ENCODE measurements at regions not wholly inside any gene's neighbourhood (a gene's known extent, or its start where the extent isn't known, plus 50 kb on each side); places are given as distances from the start of the nearest gene placed in this dataset.

DNA sequence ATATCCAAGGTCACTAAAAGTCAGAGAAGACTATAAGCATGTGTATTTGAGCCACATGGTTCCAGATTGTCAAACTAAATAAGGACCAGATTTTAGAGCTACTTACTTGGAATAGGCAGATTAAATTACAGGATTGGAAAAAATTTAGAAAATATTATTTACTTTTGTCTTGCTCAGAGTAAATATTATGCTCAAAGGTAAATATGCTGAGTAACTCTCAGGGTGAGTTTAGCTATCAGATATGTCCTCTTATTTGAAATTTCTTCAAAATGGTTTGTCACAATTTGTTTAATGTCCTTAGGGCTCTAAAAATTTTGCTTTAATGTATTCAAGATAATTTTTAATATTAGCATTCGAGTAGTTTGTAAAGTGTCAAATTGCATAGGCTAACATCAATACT is 2455.2 kb downstream of the PCDH9 start:
- WGBS, result 94% methylated on average over 1 of the region's 1 CpG

DNA sequence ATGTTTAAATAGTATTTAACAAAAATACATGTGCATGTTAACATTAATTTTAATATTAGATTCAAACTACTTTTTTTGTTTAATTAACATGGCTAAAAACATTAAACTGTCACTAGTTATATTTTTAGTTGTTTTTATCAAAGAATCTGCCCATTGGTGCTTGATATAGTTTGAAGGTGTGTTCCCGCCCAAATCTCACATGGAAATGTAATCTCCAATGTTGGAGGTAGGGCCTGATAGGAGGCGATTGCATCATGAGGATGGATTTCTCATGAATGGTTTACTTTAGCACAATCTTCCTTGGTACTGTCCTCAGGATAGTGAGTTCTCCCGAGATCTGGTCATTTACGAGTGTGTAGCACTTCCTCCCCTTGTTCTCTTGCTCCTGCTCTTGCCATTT is 2459.4 kb downstream of the PCDH9 start:
- Histone ChIP-seq H3K27me3 (ENCODE audit: control insufficient read depth, insufficient read depth) (no peaks in the 10 kb centered on the region), H3K27ac (ENCODE audit: low read length) (no peak overlapping the region), H3K4me1 (ENCODE audit: control insufficient read depth, insufficient read depth, low read length) (no peaks in the 10 kb centered on the region), H3K4me3 (ENCODE audit: low read length) (no peak overlapping the region), H3K9me3 (ENCODE audit: control insufficient read depth, low read length) (no peaks in the 10 kb centered on the region)
- intact Hi-C loops (cut with DNase I), result no loop called here
- no peak for ATAC-seq
- DNase-seq, result no peak
- 88% methylated on average over 4 of the region's 4 CpGs for WGBS

More for the DNA sequence above, 2455.2 kb downstream of the PCDH9 start:
- DNase-seq (no peak), ATAC-seq (no peak)
- H3K4me3 ChIP-seq (ENCODE audit: low read length), result no peak overlapping the region
- no peaks in the 10 kb centered on the region for H3K27me3 ChIP-seq (ENCODE audit: control insufficient read depth, insufficient read depth)
- no peaks in the 10 kb centered on the region for H3K4me1 ChIP-seq (ENCODE audit: control insufficient read depth, insufficient read depth, low read length)
- intact Hi-C loops (cut with DNase I), result no loop called here
- no peak overlapping the region for H3K27ac ChIP-seq (ENCODE audit: low read length)
- no peaks in the 10 kb centered on the region for H3K9me3 ChIP-seq (ENCODE audit: control insufficient read depth, low read length)

DNA sequence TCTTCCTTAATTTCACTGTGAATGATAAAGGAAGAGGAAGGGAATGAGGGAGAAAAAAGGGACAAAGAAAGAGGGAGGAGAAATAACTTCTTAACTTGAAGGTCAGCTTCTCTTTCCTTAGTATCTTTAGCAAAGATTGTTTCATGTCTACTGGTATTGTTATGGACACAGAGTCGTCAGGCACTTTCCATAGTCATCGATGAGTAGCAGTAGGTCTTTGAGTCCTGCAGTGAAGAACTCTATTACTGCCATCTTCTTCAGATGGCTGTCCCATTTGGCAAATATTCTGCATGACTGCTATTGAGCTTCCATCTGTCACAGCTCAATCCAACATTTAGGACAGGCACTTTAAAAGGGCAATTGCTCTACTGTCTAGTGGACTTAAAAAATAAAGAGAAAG is 2463.1 kb downstream of the PCDH9 start:
- H3K4me3 ChIP-seq (ENCODE audit: low read length), result no peak overlapping the region
- no peak for DNase-seq
- ATAC-seq, result no peak
- no peak overlapping the region for H3K27ac ChIP-seq (ENCODE audit: low read length)
- WGBS, result 71% methylated on average over 2 of the region's 2 CpGs
- intact Hi-C loops (cut with DNase I), result no loop called here
- H3K27me3 ChIP-seq (ENCODE audit: control insufficient read depth, insufficient read depth), result no peaks in the 10 kb centered on the region
- H3K4me1 ChIP-seq (ENCODE audit: control insufficient read depth, insufficient read depth, low read length), result no peaks in the 10 kb centered on the region
- H3K9me3 ChIP-seq (ENCODE audit: control insufficient read depth, low read length), result no peaks in the 10 kb centered on the region

DNA sequence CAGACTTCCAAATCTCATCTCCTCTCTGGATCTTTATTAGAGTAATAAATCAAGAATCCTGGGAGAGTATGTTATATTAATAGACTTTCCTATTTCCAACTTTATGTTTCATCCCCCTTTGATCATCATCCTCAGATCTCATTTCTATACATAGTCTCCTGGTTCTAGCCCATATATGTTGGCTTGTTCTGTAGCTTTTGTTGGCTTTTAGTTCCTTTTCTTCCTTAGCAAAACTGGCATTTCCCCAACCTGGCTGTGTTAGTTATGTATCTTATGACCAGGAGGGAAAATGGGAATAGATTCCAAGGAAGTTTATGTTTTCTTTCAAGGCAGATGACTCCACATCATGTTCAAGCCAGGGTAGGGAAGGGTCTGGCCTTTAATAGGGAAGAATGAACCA is 2464.5 kb downstream of the PCDH9 start:
- no peaks in the 10 kb centered on the region for H3K4me1 ChIP-seq (ENCODE audit: control insufficient read depth, insufficient read depth, low read length)
- intact Hi-C loops (cut with DNase I), result no loop called here
- no peaks in the 10 kb centered on the region for H3K9me3 ChIP-seq (ENCODE audit: control insufficient read depth, low read length)
- H3K4me3 ChIP-seq (ENCODE audit: low read length), result no peak overlapping the region
- DNase-seq (no peak), ATAC-seq (no peak)
- H3K27ac ChIP-seq (ENCODE audit: low read length), result no peak overlapping the region
- no peaks in the 10 kb centered on the region for H3K27me3 ChIP-seq (ENCODE audit: control insufficient read depth, insufficient read depth)

DNA sequence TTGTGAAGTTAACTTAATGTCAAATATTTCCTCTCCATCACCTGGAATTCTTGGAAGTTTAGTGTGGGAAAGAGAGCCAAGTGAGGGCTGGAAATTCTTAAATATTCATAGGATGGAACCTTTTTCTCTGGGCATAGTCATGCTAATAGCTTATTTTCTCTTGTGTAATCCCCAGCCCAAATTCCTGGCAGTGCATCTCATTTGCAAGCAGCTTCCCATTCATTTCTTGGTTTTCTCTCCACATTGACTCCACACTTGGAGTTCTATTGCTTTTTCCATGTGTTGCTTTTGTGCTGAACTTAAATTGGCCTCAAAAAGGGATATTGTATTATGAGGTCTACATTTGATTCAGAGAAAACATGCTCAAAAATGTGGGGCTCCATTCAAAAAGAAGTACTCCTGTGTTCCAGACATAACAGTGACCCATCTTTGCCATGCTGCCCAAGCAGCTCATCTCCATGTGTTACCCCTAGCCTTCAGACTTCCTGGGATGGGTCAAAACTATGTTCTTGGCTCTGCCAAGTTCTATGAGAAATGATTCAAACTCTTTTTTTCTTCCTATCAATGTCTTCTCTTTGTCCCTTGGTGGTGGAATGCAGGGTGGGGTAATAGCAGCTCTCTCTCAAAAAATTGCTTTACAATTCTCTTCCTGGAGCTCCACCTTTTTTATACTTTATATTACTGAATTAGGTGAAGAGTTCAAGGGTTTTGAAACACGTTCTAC is 2471.5 kb downstream of the PCDH9 start:
- ATAC-seq (no peak), DNase-seq (no peak)
- Histone ChIP-seq H3K27me3 (ENCODE audit: control insufficient read depth, insufficient read depth) (no peaks in the 10 kb centered on the region), H3K4me3 (ENCODE audit: low read length) (no peak overlapping the region), H3K27ac (ENCODE audit: low read length) (no peak overlapping the region), H3K4me1 (ENCODE audit: control insufficient read depth, insufficient read depth, low read length) (no peaks in the 10 kb centered on the region), H3K9me3 (ENCODE audit: control insufficient read depth, low read length) (no peaks in the 10 kb centered on the region)
- intact Hi-C loops (cut with DNase I), result no loop called here
- WGBS, result 85% methylated on average over 1 of the region's 1 CpG

DNA sequence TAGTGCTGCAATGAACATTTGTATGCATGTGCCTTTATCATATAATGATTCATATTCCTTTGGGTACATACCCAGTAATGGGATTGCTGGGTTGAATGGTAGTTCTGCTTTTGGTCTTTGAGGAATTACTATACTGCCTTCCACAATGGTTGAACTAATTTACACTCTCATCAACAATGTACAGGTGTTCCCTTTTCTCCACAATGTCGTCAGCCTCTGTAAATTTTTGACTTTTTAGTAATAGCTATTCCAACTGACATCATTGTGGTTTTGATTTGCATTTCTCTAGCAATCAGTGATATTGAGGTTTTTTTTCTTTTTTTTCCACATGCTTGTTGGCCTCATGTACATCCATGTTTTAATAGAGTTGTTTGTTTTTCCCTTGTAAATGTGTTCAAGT is 2473.5 kb downstream of the PCDH9 start:
- H3K4me1 ChIP-seq (ENCODE audit: control insufficient read depth, insufficient read depth, low read length), result no peaks in the 10 kb centered on the region
- no peaks in the 10 kb centered on the region for H3K9me3 ChIP-seq (ENCODE audit: control insufficient read depth, low read length)
- intact Hi-C loops (cut with DNase I), result no loop called here
- ATAC-seq, result no peak
- WGBS, result 76% methylated on average over 1 of the region's 1 CpG
- no peak overlapping the region for H3K4me3 ChIP-seq (ENCODE audit: low read length)
- H3K27me3 ChIP-seq (ENCODE audit: control insufficient read depth, insufficient read depth), result no peaks in the 10 kb centered on the region
- no peak overlapping the region for H3K27ac ChIP-seq (ENCODE audit: low read length)
- no peak for DNase-seq

DNA sequence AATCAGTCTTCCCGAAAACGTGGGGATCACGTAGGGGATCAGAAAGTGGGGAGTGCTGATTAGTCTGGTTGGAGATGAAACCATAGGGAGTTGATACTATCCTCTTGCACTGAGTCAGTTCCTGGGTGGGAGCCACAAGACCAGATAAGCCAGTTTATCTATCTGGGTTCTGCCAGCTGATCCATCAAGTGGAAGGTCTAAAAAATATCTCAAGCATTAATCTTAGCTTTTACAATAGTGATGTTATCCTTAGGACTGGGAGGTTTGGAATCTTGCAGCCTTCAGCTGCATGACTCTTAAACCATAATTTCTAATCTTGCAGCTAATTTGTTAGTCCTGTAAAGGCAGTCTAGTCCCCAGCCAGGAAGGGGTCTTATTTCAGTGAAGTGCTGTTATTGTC is 2474.2 kb downstream of the PCDH9 start:
- Histone ChIP-seq H3K4me1 (ENCODE audit: control insufficient read depth, insufficient read depth, low read length) (no peaks in the 10 kb centered on the region), H3K27me3 (ENCODE audit: control insufficient read depth, insufficient read depth) (no peaks in the 10 kb centered on the region), H3K4me3 (ENCODE audit: low read length) (no peak overlapping the region), H3K9me3 (ENCODE audit: control insufficient read depth, low read length) (no peaks in the 10 kb centered on the region), H3K27ac (ENCODE audit: low read length) (no peak overlapping the region)
- DNase-seq (no peak), ATAC-seq (no peak)
- intact Hi-C loops (cut with DNase I), result no loop called here
- 57% methylated on average over 3 of the region's 3 CpGs for WGBS

DNA sequence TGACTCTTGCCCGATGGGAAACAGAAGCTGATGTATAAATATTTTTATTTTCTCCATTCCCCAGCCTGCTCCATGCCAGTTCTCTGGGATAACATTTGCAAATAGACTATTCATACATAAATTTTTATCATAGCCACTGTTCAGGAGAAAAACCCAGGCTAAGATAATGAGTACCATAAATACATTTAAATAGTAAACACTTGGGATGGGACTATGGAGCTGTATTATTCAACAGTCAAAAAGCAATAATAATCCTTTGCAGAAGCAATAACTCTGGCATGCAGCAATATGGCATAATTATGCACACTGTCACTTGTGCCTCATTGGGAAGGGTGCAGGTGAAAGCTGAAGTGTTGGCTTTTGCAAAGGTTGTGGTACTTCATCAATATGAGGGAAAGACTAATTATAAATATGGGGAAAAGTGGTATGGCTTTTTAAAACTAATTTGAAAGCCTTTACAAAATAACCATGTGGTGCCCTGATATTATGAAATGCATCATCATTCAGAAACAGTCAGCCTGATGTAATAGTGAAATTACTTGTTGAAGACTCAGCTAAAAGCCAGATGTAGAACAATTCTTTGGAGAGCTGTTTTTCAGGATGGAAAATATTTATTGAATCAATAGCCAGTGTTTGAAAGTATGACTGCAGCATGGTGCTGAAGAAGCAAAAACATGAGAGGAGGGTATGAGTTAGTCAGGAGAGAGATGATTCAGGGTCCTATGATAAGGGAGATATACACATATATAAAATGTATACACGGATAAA is 2476.7 kb downstream of the PCDH9 start:
- ATAC-seq, result no peak
- WGBS, result 78% methylated on average over 2 of the region's 2 CpGs

DNA sequence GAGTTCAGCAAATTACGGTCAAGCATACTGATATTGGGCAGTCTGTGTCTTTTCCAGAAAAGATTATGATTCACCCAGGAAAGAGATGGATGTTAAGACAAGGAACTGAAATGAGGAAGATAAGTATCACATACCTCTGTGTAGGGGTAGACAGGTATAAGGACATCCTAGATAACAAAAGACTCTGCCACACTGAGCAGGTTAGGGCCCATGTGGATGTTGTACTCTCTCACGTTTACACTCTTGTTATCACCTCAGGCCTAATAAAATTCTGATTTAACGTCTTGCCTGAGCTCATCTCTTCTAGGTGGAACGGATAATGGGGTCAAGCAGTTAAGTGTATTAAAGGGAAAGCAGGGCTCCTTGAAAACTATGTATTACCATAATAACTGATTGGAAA is 2480.8 kb downstream of the PCDH9 start:
- WGBS, result 65% methylated on average over 4 of the region's 4 CpGs
- intact Hi-C loops (cut with DNase I), result no loop called here
- H3K4me3 ChIP-seq (ENCODE audit: low read length), result no peak overlapping the region

More for the DNA sequence above, 2476.7 kb downstream of the PCDH9 start:
- Histone ChIP-seq H3K27ac (ENCODE audit: low read length) (no peak overlapping the region), H3K4me3 (ENCODE audit: low read length) (no peak overlapping the region), H3K9me3 (ENCODE audit: control insufficient read depth, low read length) (no peaks in the 10 kb centered on the region), H3K27me3 (ENCODE audit: control insufficient read depth, insufficient read depth) (no peaks in the 10 kb centered on the region), H3K4me1 (ENCODE audit: control insufficient read depth, insufficient read depth, low read length) (no peaks in the 10 kb centered on the region)
- DNase-seq, result no peak
- intact Hi-C loops (cut with DNase I), result no loop called here

DNA sequence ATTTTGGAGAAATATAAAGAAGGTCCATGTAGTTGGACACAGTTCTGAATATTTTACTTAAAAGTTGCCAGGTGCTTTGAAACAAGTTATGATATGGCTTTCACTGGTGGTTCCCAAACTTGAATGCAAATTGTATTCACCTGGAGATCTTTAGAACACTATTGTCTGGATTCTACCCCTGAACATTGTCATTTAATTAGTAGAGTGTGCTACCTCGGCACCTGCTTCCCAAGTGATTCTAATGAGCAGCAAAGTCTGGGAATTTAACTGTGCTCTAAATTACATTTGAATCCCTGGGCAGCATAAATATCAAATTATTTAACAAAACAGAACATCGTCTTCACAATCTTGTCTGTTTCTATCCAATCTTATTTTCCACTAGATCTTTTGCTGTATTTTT is 2483.3 kb downstream of the PCDH9 start:
- no peak overlapping the region for H3K27ac ChIP-seq (ENCODE audit: low read length)
- no peaks in the 10 kb centered on the region for H3K4me1 ChIP-seq (ENCODE audit: control insufficient read depth, insufficient read depth, low read length)
- intact Hi-C loops (cut with DNase I), result no loop called here
- no peaks in the 10 kb centered on the region for H3K27me3 ChIP-seq (ENCODE audit: control insufficient read depth, insufficient read depth)
- H3K9me3 ChIP-seq (ENCODE audit: control insufficient read depth, low read length), result no peaks in the 10 kb centered on the region
- H3K4me3 ChIP-seq (ENCODE audit: low read length), result no peak overlapping the region
- ATAC-seq, result no peak
- DNase-seq, result no peak
- 88% methylated on average over 2 of the region's 2 CpGs for WGBS

More for the DNA sequence above, 2480.8 kb downstream of the PCDH9 start:
- Histone ChIP-seq H3K27me3 (ENCODE audit: control insufficient read depth, insufficient read depth) (no peaks in the 10 kb centered on the region), H3K9me3 (ENCODE audit: control insufficient read depth, low read length) (no peaks in the 10 kb centered on the region), H3K27ac (ENCODE audit: low read length) (no peak overlapping the region), H3K4me1 (ENCODE audit: control insufficient read depth, insufficient read depth, low read length) (no peaks in the 10 kb centered on the region)
- ATAC-seq (no peak), DNase-seq (no peak)

DNA sequence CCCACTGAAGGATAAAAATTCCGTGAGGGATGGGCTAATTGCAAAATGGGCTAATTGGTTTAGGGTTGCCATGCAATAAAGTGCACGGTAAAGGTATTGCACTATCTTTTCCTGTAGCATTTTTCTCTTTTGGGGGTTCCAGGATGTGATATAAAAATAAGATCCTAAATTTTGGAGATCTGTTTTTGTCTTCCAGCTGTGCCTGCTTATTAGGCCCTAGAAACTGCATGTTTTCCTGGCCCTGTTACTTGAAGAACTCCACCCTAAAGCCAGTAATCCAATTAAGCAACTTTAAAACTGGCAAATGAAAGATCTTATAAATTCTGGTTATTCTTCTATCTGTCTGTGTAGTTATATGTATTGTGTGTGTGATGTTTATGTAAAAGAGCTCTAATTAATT is 2489.6 kb downstream of the PCDH9 start:
- WGBS, result 81% methylated on average over 2 of the region's 2 CpGs
- no peaks in the 10 kb centered on the region for H3K27me3 ChIP-seq (ENCODE audit: control insufficient read depth, insufficient read depth)
- H3K27ac ChIP-seq (ENCODE audit: low read length), result no peak overlapping the region
- H3K4me1 ChIP-seq (ENCODE audit: control insufficient read depth, insufficient read depth, low read length), result no peaks in the 10 kb centered on the region
- no peak for ATAC-seq
- no peak for DNase-seq
- H3K9me3 ChIP-seq (ENCODE audit: control insufficient read depth, low read length), result no peaks in the 10 kb centered on the region
- intact Hi-C loops (cut with DNase I), result no loop called here
- no peak overlapping the region for H3K4me3 ChIP-seq (ENCODE audit: low read length)
